Activated CD4-positive, alpha-beta T cell treated with anti-CD3 and anti-CD28 coated beads, Interleukin-10, Interleukin-2, amounts not matched to agents 100 ng/mL and 50 ng/mL, durations not matched to agents 16 hours and 8 hours (primary cell): ENCODE measurements at regions not wholly inside any gene's neighbourhood (a gene's known extent, or its start where the extent isn't known, plus 50 kb on each side); places are given as distances from the start of the nearest gene placed in this dataset.

Source experiments
- DNase-seq: peaks from one replicate; pipeline ENCODE4 v3.0.0-alpha.2; 2020

- no peak for DNase-seq
These were observed 570.3 kb downstream of the LRRIQ3 start for GRCh38 chr1:73627723-73628122.

GRCh38 chr1:73626326-73626725 is 571.6 kb downstream of the LRRIQ3 start:
- DNase-seq = no peak

GRCh38 chr1:73623946-73624345 is 574.0 kb downstream of the LRRIQ3 start:
- DNase-seq = no peak

GRCh38 chr1:73617145-73617544 is 580.8 kb downstream of the LRRIQ3 start:
- DNase-seq = no peak

GRCh38 chr1:73611681-73612080 is 586.3 kb downstream of the LRRIQ3 start:
- DNase-seq = no peak

GRCh38 chr1:73604739-73605138 is 593.2 kb downstream of the LRRIQ3 start:
- no peak for DNase-seq

- no peak for DNase-seq
These were observed 593.8 kb downstream of the LRRIQ3 start for GRCh38 chr1:73604211-73604610.

GRCh38 chr1:73593804-73594203 is 604.2 kb downstream of the LRRIQ3 start:
- DNase-seq = no peak

GRCh38 chr1:73593364-73593763 is 604.6 kb downstream of the LRRIQ3 start:
- no peak for DNase-seq

- DNase-seq = no peak
These were observed 610.9 kb downstream of the LRRIQ3 start for GRCh38 chr1:73587080-73587479.

- no peak for DNase-seq
These were observed 620.8 kb downstream of the LRRIQ3 start for GRCh38 chr1:73577206-73577605.

- no peak for DNase-seq
These were observed 621.9 kb downstream of the LRRIQ3 start for GRCh38 chr1:73576083-73576482.

GRCh38 chr1:73564294-73564693 is 633.7 kb downstream of the LRRIQ3 start:
- no peak for DNase-seq

GRCh38 chr1:73556270-73556669 is 641.7 kb downstream of the LRRIQ3 start:
- no peak for DNase-seq

- DNase-seq = no peak
These were observed 660.6 kb downstream of the LRRIQ3 start for GRCh38 chr1:73537400-73537799.

GRCh38 chr1:73517603-73518191 is 680.3 kb downstream of the LRRIQ3 start:
- DNase-seq = no peak

GRCh38 chr1:73516451-73516850 is 681.5 kb downstream of the LRRIQ3 start:
- DNase-seq = no peak

GRCh38 chr1:73511038-73511437 is 686.9 kb downstream of the LRRIQ3 start:
- no peak for DNase-seq

GRCh38 chr1:73500154-73500553 is 697.8 kb downstream of the LRRIQ3 start:
- DNase-seq = no peak

- no peak for DNase-seq
These were observed 698.3 kb downstream of the LRRIQ3 start for GRCh38 chr1:73499671-73500070.

GRCh38 chr1:73491621-73492020 is 706.4 kb downstream of the LRRIQ3 start:
- DNase-seq = no peak

GRCh38 chr1:73475316-73475870 is 722.6 kb downstream of the LRRIQ3 start:
- DNase-seq = no peak

GRCh38 chr1:73472810-73473209 is 725.2 kb downstream of the LRRIQ3 start:
- no peak for DNase-seq

- no peak for DNase-seq
These were observed 730.2 kb downstream of the LRRIQ3 start for GRCh38 chr1:73467731-73468130.

- no peak for DNase-seq
These were observed 734.1 kb downstream of the LRRIQ3 start for GRCh38 chr1:73463873-73464272.
